ENCODE measurements at regions not wholly inside any gene's neighbourhood (a gene's known extent, or its start where the extent isn't known, plus 50 kb on each side); places are given as distances from the start of the nearest gene placed in this dataset.

GRCh38 chr2:43057742-43058725 is 168.4 kb downstream of the ZFP36L2 start:
- Histone ChIP-seq H2AFZ (no peak overlapping the region), H3K4me3 (ENCODE audit: low read depth, low read length) (no peak overlapping the region), H3K9me3 (ENCODE audit: control insufficient read depth, low read length) (no peaks in the 10 kb centered on the region), H3K36me3 (ENCODE audit: control insufficient read depth, insufficient read depth, low read length) (no peaks in the 10 kb centered on the region), H3K4me2 (ENCODE audit: low read length) (no peak overlapping the region), H3K4me1 (no peaks in the 10 kb centered on the region), H3K27ac (no peak overlapping the region), H3K9ac (no peak overlapping the region), H3K27me3 (ENCODE audit: control insufficient read depth, insufficient read depth, low read length) (no peaks in the 10 kb centered on the region), H3K79me2 (no peaks in the 10 kb centered on the region)
- no peak for TF ChIP-seq CTCF (IDR thresholded peaks at IDR 0.05)

DNA sequence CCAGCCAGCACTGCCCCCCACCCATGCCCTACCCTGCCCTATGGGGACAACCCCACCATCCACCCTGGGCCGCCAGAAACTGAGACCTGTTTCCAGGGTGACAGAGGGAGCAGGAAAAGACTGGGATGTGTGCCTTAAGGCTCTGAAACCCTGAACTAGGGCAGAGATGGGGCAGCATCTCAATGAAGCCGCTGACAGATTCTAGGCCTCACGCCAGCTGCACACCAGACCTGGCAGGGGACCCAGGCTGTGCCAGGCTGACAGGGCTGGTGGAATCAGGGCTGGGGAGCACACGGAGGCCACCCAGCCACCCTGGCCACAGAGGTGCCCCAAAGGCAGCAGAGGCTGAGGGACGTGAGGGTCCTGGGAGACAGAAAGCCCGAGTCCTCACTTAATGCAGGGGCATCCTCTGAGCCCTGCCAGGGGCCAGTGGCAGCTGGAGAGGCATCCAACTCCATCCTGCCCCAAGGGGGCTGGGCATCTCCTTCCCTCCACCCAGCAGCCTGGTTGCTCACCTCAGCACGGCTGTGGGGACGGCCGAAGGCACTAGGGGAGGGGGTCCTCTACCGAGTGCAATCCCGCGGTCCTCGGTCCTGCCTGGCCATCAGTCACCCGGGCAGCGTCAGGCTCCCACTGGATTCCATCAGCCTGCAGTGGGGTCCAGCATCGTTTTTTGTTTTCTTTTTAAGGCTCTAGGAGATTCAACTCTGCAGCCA is 169.2 kb downstream of the ZFP36L2 start:
- no peak overlapping the region for H3K27ac ChIP-seq

GRCh38 chr2:43055985-43056384 is 170.4 kb downstream of the ZFP36L2 start:
- H3K4me3 ChIP-seq (ENCODE audit: low read depth, low read length), result no peak overlapping the region
- H3K4me2 ChIP-seq (ENCODE audit: low read length), result no peak overlapping the region
- no peak overlapping the region for H3K27ac ChIP-seq
- H3K9me3 ChIP-seq (ENCODE audit: control insufficient read depth, low read length), result no peaks in the 10 kb centered on the region
- H3K36me3 ChIP-seq (ENCODE audit: control insufficient read depth, insufficient read depth, low read length), result no peaks in the 10 kb centered on the region
- H3K9ac ChIP-seq, result no peak overlapping the region
- no peak overlapping the region for H2AFZ ChIP-seq
- H3K79me2 ChIP-seq, result no peaks in the 10 kb centered on the region
- H3K4me1 ChIP-seq, result no peaks in the 10 kb centered on the region
- H3K27me3 ChIP-seq (ENCODE audit: control insufficient read depth, insufficient read depth, low read length), result no peaks in the 10 kb centered on the region
- no peak for TF ChIP-seq CTCF (IDR thresholded peaks at IDR 0.05)

More for the DNA sequence above, 169.2 kb downstream of the ZFP36L2 start:
- Histone ChIP-seq H3K79me2 (no peaks in the 10 kb centered on the region), H3K4me1 (no peaks in the 10 kb centered on the region), H3K27me3 (ENCODE audit: control insufficient read depth, insufficient read depth, low read length) (no peaks in the 10 kb centered on the region), H3K4me2 (ENCODE audit: low read length) (no peak overlapping the region), H2AFZ (no peak overlapping the region), H3K9me3 (ENCODE audit: control insufficient read depth, low read length) (no peaks in the 10 kb centered on the region), H3K4me3 (ENCODE audit: low read depth, low read length) (no peak overlapping the region), H3K9ac (no peak overlapping the region), H3K36me3 (ENCODE audit: control insufficient read depth, insufficient read depth, low read length) (no peaks in the 10 kb centered on the region)
- no peak for TF ChIP-seq CTCF (IDR thresholded peaks at IDR 0.05)

DNA sequence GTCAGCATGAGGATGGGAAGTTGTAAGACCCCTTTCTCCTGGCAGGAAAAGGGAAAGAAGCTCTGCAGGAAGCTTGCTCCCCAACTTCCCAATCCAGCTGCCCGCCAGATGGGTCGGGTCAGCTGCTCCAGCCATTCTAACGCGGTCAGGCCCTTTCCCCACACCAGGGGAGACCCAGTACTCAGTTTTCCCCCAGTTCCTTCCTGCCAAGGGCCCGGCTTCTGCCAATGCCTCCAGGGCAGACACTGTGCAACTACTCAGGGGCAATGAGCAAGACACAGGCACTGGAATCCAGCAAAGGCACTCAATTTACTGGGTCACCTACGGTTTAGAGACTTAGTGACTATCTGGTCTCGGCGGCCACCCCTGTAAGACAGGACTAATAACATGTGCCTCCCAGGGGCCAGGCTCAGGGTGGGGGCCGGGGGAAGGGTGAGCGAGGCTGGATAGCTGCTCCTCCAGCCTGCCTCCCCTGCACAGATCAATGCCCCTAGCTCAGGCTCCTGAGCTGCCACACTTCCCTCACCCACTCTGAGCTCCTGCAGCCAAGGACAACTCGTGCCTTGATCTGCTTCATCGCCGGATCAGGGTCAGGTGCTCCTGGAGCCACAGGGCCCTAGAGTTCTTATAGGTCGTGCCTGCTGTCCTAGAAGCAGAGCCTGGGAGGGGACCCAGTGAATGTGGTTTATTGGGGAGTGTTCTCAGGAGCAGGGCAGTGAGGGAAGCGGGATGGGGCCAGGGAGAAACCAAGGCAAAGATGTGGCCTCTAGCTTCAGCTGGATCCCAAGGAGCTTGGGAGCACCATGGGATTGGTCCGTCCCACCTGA is 171.1 kb downstream of the ZFP36L2 start:
- no peaks in the 10 kb centered on the region for H3K36me3 ChIP-seq (ENCODE audit: control insufficient read depth, insufficient read depth, low read length)
- no peak overlapping the region for H2AFZ ChIP-seq
- TF ChIP-seq CTCF (IDR thresholded peaks at IDR 0.05), result no peak
- no peak overlapping the region for H3K27ac ChIP-seq
- H3K9ac ChIP-seq, result no peak overlapping the region
- no peak overlapping the region for H3K4me3 ChIP-seq (ENCODE audit: low read depth, low read length)
- no peaks in the 10 kb centered on the region for H3K27me3 ChIP-seq (ENCODE audit: control insufficient read depth, insufficient read depth, low read length)
- no peaks in the 10 kb centered on the region for H3K79me2 ChIP-seq
- no peaks in the 10 kb centered on the region for H3K9me3 ChIP-seq (ENCODE audit: control insufficient read depth, low read length)
- H3K4me1 ChIP-seq, result no peaks in the 10 kb centered on the region
- no peak overlapping the region for H3K4me2 ChIP-seq (ENCODE audit: low read length)

Data from parathyroid adenoma (tissue), 2 donors.